GM12891 (cell line): ENCODE measurements at regions not wholly inside any gene's neighbourhood (a gene's known extent, or its start where the extent isn't known, plus 50 kb on each side); places are given as distances from the start of the nearest gene placed in this dataset.
A peak's percentile ranks its signal among the peaks of the same experiment; 100 is the strongest.
"Not testable (repeated sequence)": the region's sequence is repeated elsewhere in the genome, so short reads cannot be mapped to it uniquely, and the experiment has no call there.

ENCODE experiments used
- DNase-seq: peaks from one replicate; pipeline ENCODE4 v3.0.0; 2011; ENCODE audit warnings: low spot score; ENCODE audit not compliant: insufficient read length
- FAIRE-seq: peaks from 2 replicates; lab custom pipeline; 2011; peaks lifted over from hg19 to GRCh38; lab: Jason Lieb, UNC
- PAX5 ChIP-seq: IDR thresholded peaks from 2 replicates; pipeline ENCODE4 v1.6.1; 2011; ENCODE audit warnings: low read length, moderate library complexity, mild to moderate bottlenecking; ENCODE audit not compliant: insufficient read depth, severe bottlenecking
- POLR2A ChIP-seq: IDR thresholded peaks from 2 replicates; pipeline ENCODE4 v1.6.1; 2011; ENCODE audit warnings: low read depth, low read length, control low read depth
- POLR2AphosphoS5 ChIP-seq: IDR thresholded peaks from 2 replicates; pipeline ENCODE4 v1.6.1; 2011; ENCODE audit warnings: low read depth, low read length, control low read depth
- POU2F2 ChIP-seq: IDR thresholded peaks from 2 replicates; pipeline ENCODE4 v1.6.1; 2011; ENCODE audit warnings: low read depth, mild to moderate bottlenecking, control low read depth, low read length, moderate library complexity
- SPI1 ChIP-seq: IDR thresholded peaks from 2 replicates; pipeline ENCODE4 v1.6.1; 2011; ENCODE audit warnings: low read depth, low read length, control low read depth
- TAF1 ChIP-seq: IDR thresholded peaks from 2 replicates; pipeline ENCODE4 v1.6.1; 2011; ENCODE audit warnings: low read depth, low read length, control low read depth

DNA sequence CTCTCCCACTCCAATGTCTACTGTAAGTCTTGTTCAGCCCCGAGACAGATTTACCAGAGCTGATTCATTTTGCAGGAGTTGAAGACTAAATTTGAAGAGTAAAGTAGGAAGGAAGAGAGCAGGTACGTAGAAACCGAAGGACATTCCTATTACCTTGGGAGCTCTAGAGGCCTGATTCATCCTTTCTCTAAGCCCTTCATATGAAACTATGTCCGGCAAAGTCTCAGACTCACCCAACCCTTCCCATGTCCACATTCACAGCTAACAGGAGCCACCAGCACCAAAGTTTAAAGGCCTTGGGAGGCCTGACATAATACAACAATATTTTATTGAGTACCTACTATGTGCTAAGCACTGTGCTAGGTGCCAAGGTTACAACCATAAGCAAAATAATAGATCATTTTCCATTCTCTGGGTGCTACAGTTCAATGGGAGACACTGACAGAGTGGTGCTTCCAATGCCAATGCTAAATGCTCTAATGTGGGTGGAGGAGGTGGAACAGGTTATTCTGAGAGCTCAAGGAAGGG is 86.6 kb downstream of the PHLDA1 start:
- TF ChIP-seq POU2F2 (0 out of 2 replicates have a peak, but pooled peaks have one; percentile 7), POLR2A (no peak)
- DNase-seq = no peak
- no peak for FAIRE-seq

DNA sequence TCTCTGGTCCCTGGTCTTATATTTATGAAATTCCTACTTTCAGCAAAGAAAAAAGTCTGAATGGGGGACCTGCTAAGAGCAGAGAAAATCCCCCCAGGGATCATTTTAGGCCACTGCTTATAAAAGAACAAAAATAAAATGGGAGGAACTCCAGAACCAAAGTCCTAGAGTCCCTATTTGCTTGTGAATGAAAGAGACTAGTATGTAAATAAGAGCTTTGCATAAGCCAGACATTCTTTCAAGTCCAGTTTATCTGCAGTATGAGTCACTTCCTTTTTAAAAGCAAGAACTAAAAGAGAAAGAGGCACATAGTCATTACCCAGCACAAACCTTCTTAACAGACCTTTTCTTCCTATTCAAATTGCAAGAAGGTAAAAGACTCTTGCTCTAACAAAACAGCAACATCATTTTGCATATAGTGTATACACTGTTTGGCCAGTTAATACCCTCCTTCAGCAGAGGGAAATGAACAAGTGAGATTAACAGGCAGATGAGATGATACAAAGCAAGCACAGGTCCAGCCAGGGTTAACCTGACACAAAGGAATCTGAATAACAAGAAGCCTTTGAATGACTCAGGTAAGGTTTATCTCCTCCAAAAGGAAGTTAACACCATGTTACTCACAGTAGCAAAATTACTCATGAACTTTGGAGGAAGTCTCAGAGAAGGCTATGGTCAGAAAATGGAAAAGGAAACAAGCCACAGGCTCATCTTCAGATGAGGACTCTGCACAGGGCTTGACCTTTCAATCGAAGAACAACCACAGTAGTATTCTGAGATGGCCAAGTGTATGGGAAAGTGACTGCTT is 87.3 kb downstream of the PHLDA1 start:
- TF ChIP-seq SPI1 = peak; percentile 68
- no peak for TF ChIP-seq PAX5
- FAIRE-seq (peak; percentile 85), DNase-seq (no peak)

DNA sequence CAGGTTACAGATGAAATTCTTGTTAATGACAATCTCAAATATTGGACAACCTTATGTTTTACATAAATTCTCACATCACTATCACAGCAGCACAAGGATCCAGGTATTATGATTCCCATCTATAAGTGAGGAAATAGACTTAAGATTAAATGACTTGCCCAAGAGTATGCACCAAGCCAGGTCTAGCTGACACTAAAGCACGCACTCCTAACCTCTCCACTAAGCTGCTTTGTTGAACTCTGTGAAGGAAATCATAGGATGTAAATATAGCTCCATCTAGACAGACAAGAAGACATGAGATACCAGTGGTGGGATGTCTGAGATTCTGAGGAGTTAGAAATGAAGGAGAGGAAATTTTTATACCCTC is 87.9 kb downstream of the PHLDA1 start:
- no peak for DNase-seq

DNA sequence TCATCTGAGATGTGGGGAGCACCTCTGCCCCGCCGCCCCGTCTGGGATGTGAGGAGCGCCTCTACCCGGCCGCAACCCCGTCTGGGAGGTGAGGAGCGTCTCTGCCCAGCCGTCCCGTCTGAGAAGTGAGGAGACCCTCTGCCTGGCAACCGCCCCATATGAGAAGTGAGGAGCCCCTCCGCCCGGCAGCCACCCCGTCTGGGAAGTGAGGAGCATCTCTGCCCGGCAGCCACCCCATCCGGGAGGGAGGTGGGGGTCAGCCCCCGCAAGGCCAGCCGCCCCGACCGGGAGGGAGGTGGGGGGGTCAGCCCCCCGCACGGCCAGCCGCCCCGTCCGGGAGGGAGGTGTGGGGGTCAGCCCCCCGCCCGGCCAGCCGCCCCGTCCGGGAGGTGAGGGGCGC is 89.9 kb downstream of the PHLDA1 start:
- not testable (repeated sequence) for DNase-seq, FAIRE-seq

More for the DNA sequence above, 87.9 kb downstream of the PHLDA1 start:
- TF ChIP-seq POLR2AphosphoS5 = no peak
- TF ChIP-seq POU2F2 = no peak
- no peak for TF ChIP-seq PAX5
- TF ChIP-seq TAF1 = no peak
- no peak for TF ChIP-seq SPI1
- no peak for TF ChIP-seq POLR2A
- no peak for FAIRE-seq

DNA sequence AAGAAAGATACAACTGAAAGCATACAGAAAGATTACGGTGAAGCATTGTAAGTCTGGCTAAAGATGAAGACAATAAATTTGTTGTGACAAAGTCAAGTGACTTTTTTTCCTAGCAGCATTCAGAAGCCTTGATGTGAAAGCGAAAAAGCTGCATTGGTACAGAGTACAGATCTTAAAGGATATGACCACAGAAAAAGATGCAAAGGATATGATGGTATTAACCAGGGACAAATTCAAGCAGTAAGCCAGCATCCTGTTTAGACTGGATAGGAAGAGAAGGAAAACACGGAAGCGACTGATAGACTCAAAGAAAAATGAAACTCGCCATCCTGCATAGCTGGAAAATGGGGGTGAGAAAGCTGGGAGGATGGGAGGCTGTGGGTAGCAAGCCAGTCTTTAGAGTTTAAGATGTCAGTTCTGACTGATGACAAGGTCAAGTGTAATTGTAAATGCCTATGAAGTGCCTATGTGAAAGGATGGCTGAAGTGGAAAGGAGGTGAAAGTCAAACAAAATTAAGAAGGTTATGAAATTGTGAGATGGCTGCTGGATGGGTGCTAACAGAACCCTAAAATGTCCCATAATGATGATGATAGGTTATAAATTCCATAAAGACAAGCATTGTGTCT is 92.4 kb downstream of the PHLDA1 start:
- DNase-seq (no peak), FAIRE-seq (no peak)
- TF ChIP-seq POU2F2 = no peak
- TF ChIP-seq POLR2A = no peak
- no peak for TF ChIP-seq POLR2AphosphoS5
- no peak for TF ChIP-seq PAX5
- TF ChIP-seq SPI1 = no peak
- no peak for TF ChIP-seq TAF1

DNA sequence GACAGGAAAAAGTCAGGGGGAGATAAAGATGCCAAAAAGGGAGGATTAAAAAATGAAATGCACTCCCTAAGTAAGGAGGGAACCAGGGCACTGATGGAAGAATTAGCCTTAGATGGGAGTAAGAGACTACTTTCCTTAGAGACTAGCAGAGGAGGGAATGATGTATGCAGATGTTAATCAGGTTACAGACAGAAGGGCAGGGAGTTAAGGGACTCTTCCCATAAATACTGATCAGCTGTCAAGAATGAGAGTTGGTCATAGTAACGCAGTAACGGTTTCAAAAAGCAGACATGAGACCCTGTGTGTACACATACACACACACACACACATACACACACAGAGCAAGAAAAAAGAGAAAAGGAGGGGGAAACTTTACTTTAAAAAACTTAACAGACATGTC is 93.4 kb downstream of the PHLDA1 start:
- FAIRE-seq = no peak
- TF ChIP-seq TAF1 (no peak), POLR2A (no peak), POU2F2 (no peak), SPI1 (no peak), PAX5 (no peak), POLR2AphosphoS5 (no peak)
- DNase-seq = no peak

DNA sequence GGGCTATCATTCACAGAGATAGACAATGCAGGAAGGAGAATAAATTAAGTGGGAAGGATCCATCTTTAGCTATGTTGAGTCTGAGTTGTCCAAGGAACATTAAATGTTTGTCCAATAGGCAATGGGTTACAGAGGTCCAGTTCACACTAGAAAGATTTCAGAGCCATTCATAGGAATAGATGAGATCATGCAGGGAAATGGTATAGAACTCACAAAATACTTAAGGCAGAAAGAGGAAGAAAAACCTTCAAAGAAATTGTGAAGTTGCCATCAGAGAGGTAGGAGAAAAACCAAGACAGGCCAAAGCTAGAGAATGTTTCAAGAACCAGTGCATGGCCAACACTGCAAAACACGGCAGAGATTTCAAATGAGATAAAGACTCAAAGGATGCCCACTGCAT is 94.1 kb downstream of the PHLDA1 start:
- DNase-seq = no peak
- no peak for FAIRE-seq
- no peak for TF ChIP-seq TAF1
- TF ChIP-seq POU2F2 = no peak
- no peak for TF ChIP-seq POLR2AphosphoS5
- TF ChIP-seq PAX5 = no peak

DNA sequence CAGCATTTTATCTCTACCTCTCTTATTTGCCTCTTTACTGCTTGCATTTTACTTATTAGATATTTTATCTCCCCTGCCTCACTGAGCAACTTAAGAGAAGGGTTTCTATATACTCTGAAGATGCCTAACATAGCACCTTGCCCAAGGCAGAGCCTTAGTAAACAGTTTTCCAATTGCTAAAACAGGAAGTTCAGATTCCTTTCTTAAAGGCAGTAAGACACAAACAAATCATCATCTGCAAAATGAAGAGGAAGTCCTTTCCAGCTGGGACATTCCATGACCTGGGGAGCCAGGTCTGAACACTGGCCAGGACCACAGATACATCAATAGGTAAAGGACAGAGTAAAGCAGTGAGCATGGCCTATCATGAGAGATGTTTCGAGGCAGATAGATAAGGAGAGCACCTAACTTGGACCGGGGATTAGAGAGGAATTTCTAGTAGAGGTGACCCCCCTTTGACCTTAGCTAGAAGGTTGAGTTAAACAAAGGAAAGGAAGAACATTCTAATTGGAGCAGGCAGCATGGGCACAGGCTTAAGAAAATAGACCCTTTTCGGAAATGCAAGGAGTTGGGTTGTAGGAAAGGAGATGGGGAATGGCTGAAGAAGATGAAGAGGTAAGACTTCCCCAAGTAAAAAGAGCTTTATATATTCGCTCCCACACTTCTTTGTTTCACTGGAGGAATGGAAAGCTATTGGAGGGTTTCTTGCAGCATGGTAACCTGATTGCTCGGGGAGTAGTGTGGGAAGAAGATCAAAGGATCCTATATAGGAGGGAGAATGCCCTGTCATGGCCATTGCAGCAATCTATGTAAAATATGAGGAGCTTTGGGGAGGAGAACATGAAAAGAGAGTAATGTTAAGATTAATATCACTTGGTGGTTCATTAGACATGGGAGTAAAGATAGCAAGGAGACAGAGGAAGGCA is 94.8 kb downstream of the PHLDA1 start:
- FAIRE-seq (no peak), DNase-seq (no peak)

DNA sequence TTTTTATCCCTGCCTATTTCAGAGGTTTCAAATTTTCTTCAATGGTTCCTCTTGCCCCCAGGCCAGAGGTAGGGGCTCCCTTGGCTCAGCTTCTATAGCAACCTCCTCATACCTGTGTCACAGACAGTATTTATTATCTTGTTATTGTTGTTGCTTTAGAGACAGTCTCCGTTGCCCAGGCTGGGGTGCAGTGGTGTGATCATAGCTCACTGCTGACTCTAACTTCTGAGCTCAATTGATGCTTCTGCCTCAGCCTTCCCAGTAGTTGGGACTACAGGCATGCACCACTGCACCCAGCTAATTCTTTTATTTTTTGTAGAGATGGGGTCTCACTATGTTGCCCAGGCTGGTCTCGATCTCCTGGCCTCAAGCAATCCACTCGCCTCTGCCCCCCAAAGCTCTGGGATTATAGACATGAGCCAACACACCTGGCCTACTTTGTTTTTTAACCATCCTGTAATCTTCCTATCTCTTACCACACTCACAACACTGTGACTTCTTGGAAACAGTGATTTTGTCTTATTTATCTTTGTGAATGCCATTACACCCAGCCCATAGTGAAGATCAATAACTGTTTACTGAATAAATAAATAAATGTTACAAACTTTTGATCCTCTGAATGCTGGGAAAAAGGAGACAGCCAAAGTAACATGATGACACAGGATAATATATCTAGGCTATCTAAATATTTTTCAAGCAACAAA is 95.9 kb downstream of the PHLDA1 start:
- DNase-seq = no peak
- no peak for FAIRE-seq
- TF ChIP-seq TAF1 (no peak), POU2F2 (no peak), SPI1 (no peak), POLR2AphosphoS5 (no peak), PAX5 (no peak), POLR2A (no peak)

More for the DNA sequence above, 94.8 kb downstream of the PHLDA1 start:
- no peak for TF ChIP-seq POLR2AphosphoS5
- TF ChIP-seq POU2F2 = no peak
- TF ChIP-seq PAX5 = no peak
- no peak for TF ChIP-seq TAF1
- no peak for TF ChIP-seq SPI1
- TF ChIP-seq POLR2A = no peak
